GM18511 (cell line): ENCODE measurements at regions not wholly inside any gene's neighbourhood (a gene's known extent, or its start where the extent isn't known, plus 50 kb on each side); places are given as distances from the start of the nearest gene placed in this dataset.
"Not testable (repeated sequence)": the region's sequence is repeated elsewhere in the genome, so short reads cannot be mapped to it uniquely, and the experiment has no call there.

Source experiments
- ATAC-seq: cut with Tn5 transposase; IDR thresholded peaks from one replicate; pipeline ENCODE4 v1.9.1; 2021; ENCODE audit warnings: mild to moderate bottlenecking, moderate library complexity; ENCODE audit not compliant: unreplicated experiment

- ATAC-seq, result no peak
Measured at GRCh38 chr2:222000326-222000725, 298.5 kb downstream of the PAX3 start.

GRCh38 chr2:221999717-222000116 lies 299.1 kb downstream of the PAX3 start:
- ATAC-seq, result no peak

GRCh38 chr2:221999166-221999565 lies 299.6 kb downstream of the PAX3 start:
- ATAC-seq, result no peak

- no peak for ATAC-seq
Measured at GRCh38 chr2:221997683-221998082, 301.1 kb downstream of the PAX3 start.

GRCh38 chr2:221997100-221997499 lies 301.7 kb downstream of the PAX3 start:
- ATAC-seq, result no peak

- ATAC-seq, result no peak
Measured at GRCh38 chr2:221994926-221995325, 303.9 kb downstream of the PAX3 start.

- ATAC-seq, result not testable (repeated sequence)
Measured at GRCh38 chr2:221984376-221984775, 314.4 kb downstream of the PAX3 start.

- no peak for ATAC-seq
Measured at GRCh38 chr2:221981912-221982470, 316.8 kb downstream of the PAX3 start.

GRCh38 chr2:221975151-221975550 lies 323.6 kb downstream of the PAX3 start:
- ATAC-seq, result no peak

- ATAC-seq, result no peak
Measured at GRCh38 chr2:221973902-221974301, 324.9 kb downstream of the PAX3 start.

- no peak for ATAC-seq
Measured at GRCh38 chr2:221973502-221973901, 325.3 kb downstream of the PAX3 start.

GRCh38 chr2:221972813-221973478 lies 325.9 kb downstream of the PAX3 start:
- no peak for ATAC-seq

GRCh38 chr2:221970389-221970788 lies 328.4 kb downstream of the PAX3 start:
- ATAC-seq, result no peak

- ATAC-seq, result peak; percentile 13
Measured at GRCh38 chr2:221969830-221970144, 329.0 kb downstream of the PAX3 start.

- ATAC-seq, result peak; percentile 80
Measured at GRCh38 chr2:221969087-221969829, 329.5 kb downstream of the PAX3 start.

GRCh38 chr2:221962186-221962585 lies 336.6 kb downstream of the PAX3 start:
- no peak for ATAC-seq

GRCh38 chr2:221961561-221961960 lies 337.2 kb downstream of the PAX3 start:
- ATAC-seq, result no peak

GRCh38 chr2:221958224-221958623 lies 340.6 kb downstream of the PAX3 start:
- ATAC-seq, result no peak

- ATAC-seq, result no peak
Measured at GRCh38 chr2:221948076-221948475, 350.7 kb downstream of the PAX3 start.

GRCh38 chr2:221944452-221944851 lies 354.3 kb downstream of the PAX3 start:
- not testable (repeated sequence) for ATAC-seq

GRCh38 chr2:221943076-221943810 lies 355.6 kb downstream of the PAX3 start:
- no peak for ATAC-seq
